AG10803 (cell line): ENCODE measurements at regions not wholly inside any gene's neighbourhood (a gene's known extent, or its start where the extent isn't known, plus 50 kb on each side); places are given as distances from the start of the nearest gene placed in this dataset.
"Not testable (repeated sequence)": the region's sequence is repeated elsewhere in the genome, so short reads cannot be mapped to it uniquely, and the experiment has no call there.

ENCODE experiments used
- DNase-seq: peaks from one replicate; pipeline ENCODE4 v3.0.0; 2010; ENCODE audit warnings: low read depth
- H3K4me3 ChIP-seq: 2 replicates; pipeline ENCODE4 v1.5.1; 2011; ENCODE audit warnings: mild to moderate bottlenecking, low read length, control low read depth
- TF ChIP-seq, protein P1 (sequence below): conservative IDR thresholded peaks from 2 replicates; pipeline ENCODE4 v1.5.1; 2011; ENCODE audit warnings: mild to moderate bottlenecking, low read length, control low read depth, inconsistent platforms

- no peak for DNase-seq
- TF ChIP-seq, protein P1, sequence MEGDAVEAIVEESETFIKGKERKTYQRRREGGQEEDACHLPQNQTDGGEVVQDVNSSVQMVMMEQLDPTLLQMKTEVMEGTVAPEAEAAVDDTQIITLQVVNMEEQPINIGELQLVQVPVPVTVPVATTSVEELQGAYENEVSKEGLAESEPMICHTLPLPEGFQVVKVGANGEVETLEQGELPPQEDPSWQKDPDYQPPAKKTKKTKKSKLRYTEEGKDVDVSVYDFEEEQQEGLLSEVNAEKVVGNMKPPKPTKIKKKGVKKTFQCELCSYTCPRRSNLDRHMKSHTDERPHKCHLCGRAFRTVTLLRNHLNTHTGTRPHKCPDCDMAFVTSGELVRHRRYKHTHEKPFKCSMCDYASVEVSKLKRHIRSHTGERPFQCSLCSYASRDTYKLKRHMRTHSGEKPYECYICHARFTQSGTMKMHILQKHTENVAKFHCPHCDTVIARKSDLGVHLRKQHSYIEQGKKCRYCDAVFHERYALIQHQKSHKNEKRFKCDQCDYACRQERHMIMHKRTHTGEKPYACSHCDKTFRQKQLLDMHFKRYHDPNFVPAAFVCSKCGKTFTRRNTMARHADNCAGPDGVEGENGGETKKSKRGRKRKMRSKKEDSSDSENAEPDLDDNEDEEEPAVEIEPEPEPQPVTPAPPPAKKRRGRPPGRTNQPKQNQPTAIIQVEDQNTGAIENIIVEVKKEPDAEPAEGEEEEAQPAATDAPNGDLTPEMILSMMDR, result no peak
- H3K4me3 ChIP-seq, result no peak overlapping the region
Observed at GRCh38 chr5:131107128-131107527, 57.9 kb downstream of the HINT1 start.

- H3K4me3 ChIP-seq, result no peak overlapping the region
- DNase-seq, result no peak
- TF ChIP-seq, protein P1, result no peak
Observed at GRCh38 chr5:131104169-131104808, 60.8 kb downstream of the HINT1 start.

GRCh38 chr5:131096774-131097710, 68.0 kb downstream of the HINT1 start:
- H3K4me3 ChIP-seq, result no peak overlapping the region
- TF ChIP-seq, protein P1, result no peak
- DNase-seq, result peak; percentile 45

DNA sequence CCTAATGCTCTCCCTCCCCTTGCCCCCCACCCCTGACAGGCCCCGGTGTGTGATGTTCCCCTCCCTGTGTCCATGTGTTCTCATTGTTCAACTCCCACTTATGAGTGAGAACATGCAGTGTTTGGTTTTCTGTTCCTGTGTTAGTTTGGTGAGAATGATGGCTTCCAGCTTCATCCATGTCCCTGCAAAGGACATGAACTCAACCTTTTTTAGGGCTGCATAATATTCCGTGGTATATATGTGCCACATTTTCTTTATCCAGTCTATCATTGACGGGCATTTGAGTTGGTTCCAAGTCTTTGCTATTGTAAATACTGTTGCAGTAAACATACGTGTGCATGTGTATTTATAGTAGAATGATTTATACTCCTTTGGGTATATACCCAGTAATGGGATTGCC, 69.5 kb downstream of the HINT1 start:
- not testable (repeated sequence) for H3K4me3 ChIP-seq, DNase-seq

DNA sequence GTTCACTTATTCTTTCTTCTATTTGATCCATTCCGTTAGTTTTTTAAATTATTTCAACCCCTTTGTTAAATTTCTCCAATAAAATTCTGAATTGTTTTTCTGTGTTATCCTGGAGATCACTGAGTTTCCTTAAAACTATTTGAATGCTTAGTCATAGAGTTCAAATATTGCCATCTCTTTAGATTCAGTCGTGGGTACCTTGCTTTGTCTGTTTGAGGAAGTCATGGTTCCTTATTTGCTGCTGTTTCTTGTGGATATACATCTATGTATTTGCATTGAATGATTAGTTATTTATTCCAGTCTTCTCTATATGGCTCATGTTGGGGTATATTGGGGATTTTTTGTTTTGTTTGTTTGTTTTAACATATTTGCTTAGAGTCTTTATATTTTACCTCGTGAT, 80.6 kb downstream of the HINT1 start:
- H3K4me3 ChIP-seq, result no peak overlapping the region
- TF ChIP-seq, protein P1, result no peak
- DNase-seq, result no peak

DNA sequence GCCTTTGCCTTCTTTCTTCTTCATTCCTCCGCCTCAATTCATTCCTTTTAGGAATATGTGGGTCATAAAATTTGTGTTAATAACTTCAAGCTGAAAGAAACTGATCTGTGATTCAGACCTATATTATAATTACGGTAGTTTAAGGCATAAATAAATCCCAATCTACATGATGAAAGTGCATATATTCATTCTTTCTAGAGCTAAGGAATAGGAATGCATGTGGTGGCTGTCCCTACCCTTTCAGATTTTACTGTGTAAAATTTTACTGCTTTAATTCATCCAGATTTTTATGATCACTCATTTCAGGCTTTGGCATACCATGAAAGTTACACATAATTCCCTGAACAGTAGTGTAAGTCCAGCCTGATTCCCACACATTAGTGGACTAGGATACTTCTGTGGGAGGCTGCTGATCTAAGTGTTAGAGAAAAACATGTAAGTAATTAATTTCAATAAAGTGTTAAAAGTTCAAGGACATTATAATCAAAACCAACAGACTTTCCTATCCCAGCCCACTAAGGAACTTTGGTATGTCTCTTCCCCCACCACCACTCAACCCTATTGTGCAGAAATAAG, 83.1 kb downstream of the HINT1 start:
- TF ChIP-seq, protein P1, result no peak

DNA sequence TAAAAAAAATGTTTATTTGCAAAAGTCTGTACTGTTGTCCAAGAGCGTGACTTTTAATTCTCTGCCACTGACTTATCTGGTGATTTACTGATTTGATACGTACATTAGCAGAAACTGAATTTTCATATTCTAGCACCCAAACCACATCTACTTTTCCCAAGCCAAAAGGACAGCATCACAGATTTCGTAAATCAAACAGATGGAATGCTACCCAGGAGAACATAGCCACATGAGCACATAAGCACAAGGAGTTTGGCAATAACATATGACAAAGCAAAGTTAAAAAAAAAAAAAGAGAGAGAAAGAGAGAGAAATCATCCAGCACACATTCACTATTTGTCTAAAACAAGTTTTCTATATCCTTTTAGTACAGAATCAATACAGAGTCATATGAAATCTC, 83.7 kb downstream of the HINT1 start:
- peak; percentile 82 for DNase-seq
- H3K4me3 ChIP-seq, result no peak overlapping the region
- TF ChIP-seq, protein P1, result no peak

More for the DNA sequence above, 83.1 kb downstream of the HINT1 start:
- no peak overlapping the region for H3K4me3 ChIP-seq
- DNase-seq, result peak; percentile 56
